ENCODE measurements at regions not wholly inside any gene's neighbourhood (a gene's known extent, or its start where the extent isn't known, plus 50 kb on each side); places are given as distances from the start of the nearest gene placed in this dataset.

DNA sequence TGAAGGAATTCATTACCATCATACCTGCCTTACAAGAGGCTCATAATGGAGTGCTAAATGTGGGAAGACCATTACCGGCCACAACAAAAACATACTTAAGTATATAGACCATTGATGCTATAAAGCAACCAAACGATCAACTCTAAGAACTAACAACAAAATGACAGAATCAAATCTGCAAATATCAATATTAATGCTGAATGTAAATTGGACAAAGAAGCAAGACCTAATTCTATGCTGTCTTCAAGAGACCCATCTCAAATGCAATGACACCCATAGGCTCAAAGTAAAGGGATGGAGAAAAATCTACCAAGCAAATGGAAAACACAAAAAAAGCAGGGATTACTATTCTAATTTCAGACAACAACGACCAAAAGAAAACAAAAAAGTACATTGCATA, 52.3 kb upstream of the GPC6 start:
- Histone ChIP-seq H3K4me3 (ENCODE audit: low read depth, low read length) (no peak overlapping the region), H3K36me3 (ENCODE audit: control insufficient read depth, insufficient read depth, low read length) (no peaks in the 10 kb centered on the region), H3K27me3 (ENCODE audit: control insufficient read depth, insufficient read depth, low read length) (no peaks in the 10 kb centered on the region)
- TF ChIP-seq, protein P1, sequence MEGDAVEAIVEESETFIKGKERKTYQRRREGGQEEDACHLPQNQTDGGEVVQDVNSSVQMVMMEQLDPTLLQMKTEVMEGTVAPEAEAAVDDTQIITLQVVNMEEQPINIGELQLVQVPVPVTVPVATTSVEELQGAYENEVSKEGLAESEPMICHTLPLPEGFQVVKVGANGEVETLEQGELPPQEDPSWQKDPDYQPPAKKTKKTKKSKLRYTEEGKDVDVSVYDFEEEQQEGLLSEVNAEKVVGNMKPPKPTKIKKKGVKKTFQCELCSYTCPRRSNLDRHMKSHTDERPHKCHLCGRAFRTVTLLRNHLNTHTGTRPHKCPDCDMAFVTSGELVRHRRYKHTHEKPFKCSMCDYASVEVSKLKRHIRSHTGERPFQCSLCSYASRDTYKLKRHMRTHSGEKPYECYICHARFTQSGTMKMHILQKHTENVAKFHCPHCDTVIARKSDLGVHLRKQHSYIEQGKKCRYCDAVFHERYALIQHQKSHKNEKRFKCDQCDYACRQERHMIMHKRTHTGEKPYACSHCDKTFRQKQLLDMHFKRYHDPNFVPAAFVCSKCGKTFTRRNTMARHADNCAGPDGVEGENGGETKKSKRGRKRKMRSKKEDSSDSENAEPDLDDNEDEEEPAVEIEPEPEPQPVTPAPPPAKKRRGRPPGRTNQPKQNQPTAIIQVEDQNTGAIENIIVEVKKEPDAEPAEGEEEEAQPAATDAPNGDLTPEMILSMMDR (IDR thresholded peaks at IDR 0.05; ENCODE audit: insufficient read depth, low read length, poor library complexity, severe bottlenecking), result no peak
- DNase-seq (ENCODE audit: low read depth), result no peak

All from kidney epithelial cell (primary cell).